Heart right ventricle (tissue), 16 donors: ENCODE measurements at regions not wholly inside any gene's neighbourhood (a gene's known extent, or its start where the extent isn't known, plus 50 kb on each side); places are given as distances from the start of the nearest gene placed in this dataset.

ENCODE experiments used
- ATAC-seq, 8 donors: fragments of 200-7000 bp; cut with Tn5 transposase; one replicate each; pipeline ENCODE4 v1.9.1; 2020; ENCODE audit warnings: mild to moderate bottlenecking in 8 of 8, moderate library complexity in 8 of 8, moderate number of reproducible peaks in 1 of 8
- DNase-seq, 2 donors: peaks; one replicate each; pipeline ENCODE4 v3.0.0-alpha.2; 2020
- H3K27ac ChIP-seq, 10 donors: fragments of 200-600 bp; sonication (generic) in 2 of 10; one replicate each; pipeline versions ENCODE4 v1.5.0 to v1.8.0; 2020 to 2022; ENCODE audit warnings: mild to moderate bottlenecking in 3 of 10
- H3K27me3 ChIP-seq, 7 donors: fragments of 200-600 bp; one replicate each; pipeline ENCODE4 v1.8.0; 2021 to 2022; ENCODE audit warnings: mild to moderate bottlenecking in 2 of 7
- H3K36me3 ChIP-seq, 9 donors: fragments of 200-600 bp; sonication (generic) in 1 of 9; one replicate each; pipeline versions ENCODE4 v1.5.0 to v1.8.0; 2020 to 2022; ENCODE audit warnings: mild to moderate bottlenecking in 2 of 9
- H3K4me1 ChIP-seq, 9 donors: fragments of 200-600 bp; sonication (generic) in 1 of 9; one replicate each; pipeline versions ENCODE4 v1.5.0 to v1.8.0; 2020 to 2022; ENCODE audit warnings: mild to moderate bottlenecking in 4 of 9
- H3K4me3 ChIP-seq, 10 donors: fragments of 200-600 bp; sonication (generic) in 2 of 10; one replicate each; pipeline versions ENCODE4 v1.5.0 to v1.8.0; 2020 to 2022; ENCODE audit warnings: mild to moderate bottlenecking in 7 of 10, moderate library complexity in 2 of 10
- H3K9me3 ChIP-seq, 11 donors: fragments of 200-600 bp in 10 of 11; sonication (generic) in 2 of 11; one replicate each; pipeline versions ENCODE4 v1.5.0 to v1.8.0; 2013 to 2022; ENCODE audit warnings: mild to moderate bottlenecking in 2 of 11, control low read depth in 1 of 11, moderate library complexity in 1 of 11
- CTCF ChIP-seq, 9 donors: fragments of 200-600 bp; sonication (generic) in 2 of 9; IDR thresholded peaks; one replicate each; pipeline versions ENCODE4 v1.5.0 to v1.8.0; 2021 to 2022; ENCODE audit warnings: antibody characterized with exemption in 9 of 9, mild to moderate bottlenecking in 5 of 9, moderate library complexity in 1 of 9
- WGBS, 2 donors: extraction: QIAGEN DNeasy Blood & Tissue Kit; methylation state at CpG; one replicate each; pipeline ENCODE4 v1.1.7; 2013; ENCODE audit warnings: inconsistent platforms in 1 of 2; 5-methylcytosine and 5-hydroxymethylcytosine counted together
- intact Hi-C, 10 donors: fragments of 100-400 bp; cut with DNase I; formaldehyde crosslinking; loops; one replicate each; pipeline versions ENCODE4 v1.11.1 to v1.14.2; 2022
- donor health status: Arrhythmogenic right ventricular cardiomyopathy.
- donor health status: ischemic (EF 13 %, LVEDD 7.1; RV severe dilation, severe dysfunction).
- donor health status: healthy with polysubstance abuse.
- donor health status: DM: no; HTN: yes; CAD: no.
- donor health status: DM: no; HTN: no; CAD: no.
- donor health status: ischemic (EF 25% LVEDD 6.9; RV normal size, moderate dysfunction).
- donor health status: ischemic (EF 25% LVEDD 5.7; RV mildly dilated, moderate dysfunction).
- donor health status: healthy.
- donor health status: DM: yes; HTN: yes; CAD: no.
- donor health status: Ischemic cardiomyopathy.
- donor health status: ischemic (EF 35%, LVEDD 5.7; RV mildly dilated, moderate dysfunction).
- donor health status: nonischemic (EF 11% LVEDD 7.7; RV severe dilation, severe dysfunction).
- donor health status: DM: yes; HTN: yes; CAD: no.
- donor health status: PGD.
- donor health status: ischemic (EF 29% LVEDD 5.4; RV normal size, mild dysfunction).
- donor health status: nonischemic (EF 23%, LVEDD 6.1; RV moderate dilation, normal function).

DNA sequence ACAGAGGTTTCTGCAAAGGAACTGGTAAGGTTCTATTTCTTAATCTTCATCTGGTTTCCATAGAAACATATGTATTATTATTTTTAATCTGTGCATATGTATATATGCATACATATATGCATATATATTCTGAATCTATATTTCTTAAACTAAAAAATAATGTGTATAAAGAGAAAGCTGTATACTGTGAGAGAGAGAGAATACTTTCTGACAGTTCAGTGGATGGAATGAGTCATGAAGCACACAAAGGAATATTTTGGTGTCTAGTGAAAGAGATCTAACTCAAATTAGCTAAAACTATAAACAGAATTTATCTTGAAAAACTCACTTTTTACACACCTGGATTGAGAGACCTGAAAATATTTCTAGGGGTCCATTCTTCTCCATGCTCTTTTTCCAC is 1929.3 kb upstream of the LRRTM1 start:
- ATAC-seq (no peak), DNase-seq (no peak)
- intact Hi-C loops, result no loop called here
- Histone ChIP-seq H3K4me1 (no peaks in the 10 kb centered on the region), H3K27me3 (no peaks in the 10 kb centered on the region), H3K27ac (no peak overlapping the region), H3K4me3 (no peak overlapping the region), H3K9me3 (no peaks in the 10 kb centered on the region), H3K36me3 (no peaks in the 10 kb centered on the region)
- no peak for TF ChIP-seq CTCF (IDR thresholded peaks at IDR 0.05)

DNA sequence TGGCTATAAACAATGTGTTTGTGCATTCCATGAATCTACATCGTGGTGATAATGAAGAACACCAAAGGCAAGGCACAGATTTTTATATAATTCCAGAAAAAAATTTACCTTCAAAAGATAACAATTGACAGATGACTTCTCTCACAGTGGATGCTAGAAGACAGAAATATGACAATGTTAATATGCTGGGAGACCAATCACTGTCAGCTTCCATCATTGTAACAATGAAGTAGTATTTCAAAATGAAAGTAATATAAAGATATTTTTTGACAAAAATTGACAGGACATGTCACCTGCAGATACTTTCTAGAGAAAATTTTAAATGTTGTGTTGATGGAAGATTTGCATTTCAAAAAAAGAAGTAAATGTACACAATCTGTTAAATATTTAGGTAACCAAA is 1925.9 kb upstream of the LRRTM1 start:
- Histone ChIP-seq H3K9me3 (peaks cover 0 to 6% (median 0%) of the 10 kb centered on the region in 11 donors), H3K4me3 (no peak overlapping the region), H3K4me1 (no peaks in the 10 kb centered on the region), H3K27me3 (no peaks in the 10 kb centered on the region), H3K36me3 (no peaks in the 10 kb centered on the region), H3K27ac (no peak overlapping the region)
- ATAC-seq (no peak), DNase-seq (no peak)
- no peak for TF ChIP-seq CTCF (IDR thresholded peaks at IDR 0.05)
- WGBS, 2 donors, result 51 to 70% methylated on average over 1 of the region's 1 CpG
- intact Hi-C loops, result no loop called here

GRCh38 chr2:82226441-82226840 is 1921.9 kb upstream of the LRRTM1 start:
- Histone ChIP-seq H3K9me3 (peaks cover 0 to 39% (median 11%) of the 10 kb centered on the region in 11 donors), H3K27ac (no peak overlapping the region), H3K36me3 (no peaks in the 10 kb centered on the region), H3K4me3 (no peak overlapping the region), H3K4me1 (no peaks in the 10 kb centered on the region), H3K27me3 (no peaks in the 10 kb centered on the region)
- TF ChIP-seq CTCF (IDR thresholded peaks at IDR 0.05), result no peak
- no peak for DNase-seq
- 84 to 91% methylated on average over 2 of the region's 2 CpGs for WGBS, 2 donors
- intact Hi-C loops, result no loop called here
- no peak for ATAC-seq

GRCh38 chr2:82224301-82224940 is 1919.9 kb upstream of the LRRTM1 start:
- no peak for TF ChIP-seq CTCF (IDR thresholded peaks at IDR 0.05)
- H3K9me3 ChIP-seq, result peaks cover 0 to 46% (median 11%) of the 10 kb centered on the region in 11 donors
- no peaks in the 10 kb centered on the region for H3K27me3 ChIP-seq
- no peak overlapping the region for H3K4me3 ChIP-seq
- no peak for DNase-seq
- H3K4me1 ChIP-seq, result no peaks in the 10 kb centered on the region
- intact Hi-C loops, result no loop called here
- no peak for ATAC-seq
- 85 to 86% methylated on average over 5 of the region's 5 CpGs for WGBS, 2 donors
- H3K36me3 ChIP-seq, result no peaks in the 10 kb centered on the region
- H3K27ac ChIP-seq, result no peak overlapping the region
